Mammary epithelial cell (primary cell): ENCODE measurements at regions not wholly inside any gene's neighbourhood (a gene's known extent, or its start where the extent isn't known, plus 50 kb on each side); places are given as distances from the start of the nearest gene placed in this dataset.

Source experiments
- EZH2 ChIP-seq: IDR thresholded peaks from 2 replicates; pipeline ENCODE4 v1.6.1; 2012; ENCODE audit warnings: low read length, inconsistent platforms, borderline replicate concordance
- TF ChIP-seq, protein P1 (sequence below), 2 donors: IDR thresholded peaks in 1 of 2; conservative IDR thresholded peaks in 1 of 2; 2 replicates each; pipeline ENCODE4 v1.5.1; 2011 to 2012; ENCODE audit warnings: inconsistent platforms in 2 of 2, low read length in 2 of 2, mild to moderate bottlenecking in 2 of 2, control low read depth in 1 of 2, low read depth in 1 of 2; ENCODE audit not compliant: insufficient read depth in 1 of 2; ENCODE audit errors: extremely low read depth in 1 of 2

DNA sequence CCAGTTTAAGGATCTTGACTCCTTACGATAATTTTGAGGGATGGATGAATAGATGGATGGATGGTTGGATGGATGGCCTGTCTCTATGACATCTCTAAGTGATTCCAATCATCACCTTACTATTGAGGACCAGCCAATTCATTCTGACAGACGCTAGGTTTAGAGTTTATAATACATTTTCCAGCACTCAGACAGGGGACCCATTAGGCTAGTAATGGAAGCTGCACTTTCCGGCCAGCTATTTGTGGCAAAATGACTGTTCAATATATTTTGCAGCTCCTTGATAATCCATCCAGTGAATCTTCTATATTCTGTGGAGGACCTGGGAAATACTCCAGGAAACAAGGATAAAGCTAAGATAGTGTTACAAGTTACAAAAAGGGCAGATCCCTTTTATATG lies 262.9 kb downstream of the TDRD15 start:
- TF ChIP-seq, protein P1, sequence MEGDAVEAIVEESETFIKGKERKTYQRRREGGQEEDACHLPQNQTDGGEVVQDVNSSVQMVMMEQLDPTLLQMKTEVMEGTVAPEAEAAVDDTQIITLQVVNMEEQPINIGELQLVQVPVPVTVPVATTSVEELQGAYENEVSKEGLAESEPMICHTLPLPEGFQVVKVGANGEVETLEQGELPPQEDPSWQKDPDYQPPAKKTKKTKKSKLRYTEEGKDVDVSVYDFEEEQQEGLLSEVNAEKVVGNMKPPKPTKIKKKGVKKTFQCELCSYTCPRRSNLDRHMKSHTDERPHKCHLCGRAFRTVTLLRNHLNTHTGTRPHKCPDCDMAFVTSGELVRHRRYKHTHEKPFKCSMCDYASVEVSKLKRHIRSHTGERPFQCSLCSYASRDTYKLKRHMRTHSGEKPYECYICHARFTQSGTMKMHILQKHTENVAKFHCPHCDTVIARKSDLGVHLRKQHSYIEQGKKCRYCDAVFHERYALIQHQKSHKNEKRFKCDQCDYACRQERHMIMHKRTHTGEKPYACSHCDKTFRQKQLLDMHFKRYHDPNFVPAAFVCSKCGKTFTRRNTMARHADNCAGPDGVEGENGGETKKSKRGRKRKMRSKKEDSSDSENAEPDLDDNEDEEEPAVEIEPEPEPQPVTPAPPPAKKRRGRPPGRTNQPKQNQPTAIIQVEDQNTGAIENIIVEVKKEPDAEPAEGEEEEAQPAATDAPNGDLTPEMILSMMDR (conservative IDR thresholded peaks at IDR 0.05 in 1 of 2, IDR thresholded peaks at IDR 0.05 in 1 of 2; ENCODE audit: extremely low read depth in 1 of 2, insufficient read depth in 1 of 2, low read depth in 1 of 2, low read length in 2 of 2), result no peak
- no peak for TF ChIP-seq EZH2
